Fibroblast of pulmonary artery (primary cell): ENCODE measurements at regions not wholly inside any gene's neighbourhood (a gene's known extent, or its start where the extent isn't known, plus 50 kb on each side); places are given as distances from the start of the nearest gene placed in this dataset.

Experiments
- DNase-seq: peaks from one replicate; pipeline ENCODE4 v3.0.0-alpha.2; 2010; ENCODE audit warnings: low read depth
- H3K4me3 ChIP-seq: replicated peaks from 2 replicates; pipeline ENCODE4 v1.5.1; 2011; ENCODE audit warnings: low read depth, mild to moderate bottlenecking, control low read depth, low read length, moderate library complexity
- TF ChIP-seq, protein P1 (sequence below): IDR thresholded peaks from 2 replicates; pipeline ENCODE4 v1.5.1; 2011; ENCODE audit warnings: mild to moderate bottlenecking, control low read depth, low read length, inconsistent platforms; ENCODE audit errors: missing control alignments

DNA sequence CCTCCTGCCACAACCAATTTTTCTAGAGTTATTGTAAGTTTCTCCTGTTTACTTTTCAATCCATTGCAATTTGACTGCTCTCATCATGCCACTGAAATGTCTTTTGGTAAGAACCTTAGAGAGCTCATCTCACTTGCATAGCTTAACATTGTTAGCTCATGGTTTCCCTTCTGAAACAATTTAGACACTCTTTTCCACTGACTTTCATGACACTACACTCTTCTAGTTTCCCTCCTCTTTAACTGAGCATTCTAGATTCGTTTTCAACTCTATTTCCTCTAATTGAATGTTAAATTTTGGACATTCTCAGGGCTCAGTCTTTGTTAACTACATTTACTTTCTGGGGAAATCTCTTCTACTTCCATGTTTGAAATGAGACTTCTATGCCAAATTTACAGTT lies 369.1 kb downstream of the JRKL start:
- no peak overlapping the region for H3K4me3 ChIP-seq
- no peak for DNase-seq
- TF ChIP-seq, protein P1, sequence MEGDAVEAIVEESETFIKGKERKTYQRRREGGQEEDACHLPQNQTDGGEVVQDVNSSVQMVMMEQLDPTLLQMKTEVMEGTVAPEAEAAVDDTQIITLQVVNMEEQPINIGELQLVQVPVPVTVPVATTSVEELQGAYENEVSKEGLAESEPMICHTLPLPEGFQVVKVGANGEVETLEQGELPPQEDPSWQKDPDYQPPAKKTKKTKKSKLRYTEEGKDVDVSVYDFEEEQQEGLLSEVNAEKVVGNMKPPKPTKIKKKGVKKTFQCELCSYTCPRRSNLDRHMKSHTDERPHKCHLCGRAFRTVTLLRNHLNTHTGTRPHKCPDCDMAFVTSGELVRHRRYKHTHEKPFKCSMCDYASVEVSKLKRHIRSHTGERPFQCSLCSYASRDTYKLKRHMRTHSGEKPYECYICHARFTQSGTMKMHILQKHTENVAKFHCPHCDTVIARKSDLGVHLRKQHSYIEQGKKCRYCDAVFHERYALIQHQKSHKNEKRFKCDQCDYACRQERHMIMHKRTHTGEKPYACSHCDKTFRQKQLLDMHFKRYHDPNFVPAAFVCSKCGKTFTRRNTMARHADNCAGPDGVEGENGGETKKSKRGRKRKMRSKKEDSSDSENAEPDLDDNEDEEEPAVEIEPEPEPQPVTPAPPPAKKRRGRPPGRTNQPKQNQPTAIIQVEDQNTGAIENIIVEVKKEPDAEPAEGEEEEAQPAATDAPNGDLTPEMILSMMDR = no peak

DNA sequence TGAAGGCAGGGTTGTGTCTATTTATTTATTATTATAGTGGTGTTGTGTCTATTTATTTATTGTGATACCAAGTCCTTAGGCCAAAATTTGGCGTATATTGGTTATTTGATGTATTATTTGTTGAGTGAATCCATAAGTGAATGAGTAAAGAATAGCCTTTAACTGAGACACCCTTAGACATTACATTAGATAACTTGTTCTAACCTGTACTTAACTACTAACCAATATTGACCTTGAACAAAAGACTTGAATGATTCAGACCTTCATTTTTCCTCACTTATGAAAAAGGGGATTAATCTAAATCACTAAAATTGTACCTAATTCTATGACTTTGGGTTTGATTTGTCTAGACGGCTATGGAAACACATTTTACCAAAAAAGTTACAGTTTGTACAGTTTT lies 370.5 kb downstream of the JRKL start:
- TF ChIP-seq, protein P1 = no peak
- no peak overlapping the region for H3K4me3 ChIP-seq
- DNase-seq = no peak

DNA sequence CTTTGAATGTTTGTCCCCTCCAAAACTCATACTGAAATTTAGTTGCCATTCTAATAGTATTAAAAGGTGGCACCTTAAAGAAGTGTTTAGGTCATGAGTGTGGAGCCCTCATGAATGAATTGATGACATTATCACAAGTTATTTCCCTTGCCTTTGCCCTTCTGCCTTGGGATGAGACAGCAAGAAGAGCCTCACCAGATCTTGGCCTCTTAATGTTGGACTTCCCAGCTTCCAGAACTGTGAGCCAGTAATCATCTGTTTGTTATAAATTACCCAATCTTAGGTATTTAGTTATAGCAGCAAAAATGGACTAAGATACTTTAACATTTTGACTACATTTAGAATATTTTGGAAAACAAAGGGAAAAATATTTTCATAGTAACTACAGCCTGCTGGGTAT lies 371.0 kb downstream of the JRKL start:
- TF ChIP-seq, protein P1 = no peak
- DNase-seq = no peak
- no peak overlapping the region for H3K4me3 ChIP-seq

DNA sequence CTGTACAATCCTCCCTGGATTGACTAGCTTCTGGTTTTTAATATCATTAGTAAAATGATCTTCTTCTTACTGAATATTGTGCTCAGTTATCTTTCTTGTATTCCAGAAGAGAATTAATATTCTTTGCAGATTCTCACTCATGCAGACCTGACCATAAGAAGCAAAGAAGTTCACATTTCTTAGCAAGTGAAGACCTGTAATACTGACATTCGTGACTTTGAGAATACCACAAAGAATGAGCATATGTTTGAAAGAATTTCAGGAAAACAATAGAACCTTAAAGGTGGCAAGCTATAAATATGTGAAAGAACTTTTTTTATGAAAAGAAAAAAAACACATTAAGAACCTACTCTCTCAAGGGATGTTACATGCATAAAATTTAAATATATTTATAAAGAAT lies 371.6 kb downstream of the JRKL start:
- TF ChIP-seq, protein P1 = no peak
- no peak overlapping the region for H3K4me3 ChIP-seq
- no peak for DNase-seq

DNA sequence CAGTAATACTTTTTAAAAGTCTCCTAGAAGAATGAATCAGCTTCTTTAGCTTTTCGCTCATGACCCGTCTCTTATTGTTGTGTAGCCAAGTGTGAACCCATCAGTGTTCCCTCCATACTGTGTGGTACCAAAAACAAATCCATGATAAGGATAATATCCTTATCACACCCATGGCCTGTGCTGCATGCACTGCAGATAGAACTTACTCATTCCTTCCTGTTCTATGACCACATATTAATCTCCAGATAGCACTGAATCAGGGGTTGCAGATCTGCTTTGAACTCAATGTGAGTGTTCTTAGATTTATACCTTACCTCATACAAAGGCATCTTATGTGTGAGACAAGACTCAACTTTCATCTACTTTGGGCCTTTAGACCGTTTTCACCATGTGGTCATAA lies 373.4 kb downstream of the JRKL start:
- TF ChIP-seq, protein P1 = no peak
- no peak overlapping the region for H3K4me3 ChIP-seq
- no peak for DNase-seq

DNA sequence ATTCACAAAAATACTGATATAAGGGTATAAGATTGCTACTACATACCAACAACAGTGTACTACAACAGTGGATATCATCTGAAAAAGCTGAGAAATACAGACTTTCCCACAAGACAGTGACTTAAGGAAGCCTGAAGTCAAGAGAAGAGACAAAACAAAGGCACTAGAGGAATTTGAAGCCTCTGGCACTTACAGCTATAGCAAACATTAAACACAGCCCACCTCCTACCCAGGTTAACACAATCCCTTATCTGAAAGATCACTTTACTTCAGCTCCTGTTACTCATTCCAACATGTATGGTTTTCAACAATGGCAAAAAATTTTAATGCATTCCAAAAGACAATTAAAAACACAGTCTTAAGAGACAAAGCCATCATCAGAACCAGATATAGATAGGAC lies 388.5 kb downstream of the JRKL start:
- H3K4me3 ChIP-seq = no peak overlapping the region
- TF ChIP-seq, protein P1 = no peak
- no peak for DNase-seq

DNA sequence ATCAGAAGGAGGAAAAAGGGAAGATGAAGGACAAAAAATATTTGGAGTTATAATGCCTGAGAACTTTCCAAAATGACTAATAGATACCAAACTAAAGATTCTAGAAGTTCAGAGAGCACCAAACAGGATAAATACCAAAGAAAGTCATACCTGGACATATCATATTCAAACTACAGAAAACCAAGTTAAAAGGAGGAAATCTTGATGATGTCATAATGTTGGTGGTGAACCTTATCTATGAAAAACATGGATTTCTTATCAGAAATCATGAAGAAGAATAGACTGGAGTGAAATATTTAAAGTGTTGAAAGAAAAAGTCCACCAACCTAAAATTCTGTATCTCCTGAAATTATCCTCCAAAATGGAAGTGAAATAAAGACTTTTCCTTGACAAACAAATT lies 389.2 kb downstream of the JRKL start:
- TF ChIP-seq, protein P1 = no peak
- H3K4me3 ChIP-seq = no peak overlapping the region
- no peak for DNase-seq
